Natural killer cell (primary cell): ENCODE measurements at regions not wholly inside any gene's neighbourhood (a gene's known extent, or its start where the extent isn't known, plus 50 kb on each side); places are given as distances from the start of the nearest gene placed in this dataset.

ENCODE experiments used
- ATAC-seq, 3 donors: fragments of 150-1000 bp in 2 of 3; fragments of 200-7000 bp in 1 of 3; cut with Tn5 transposase; 1 replicate in 1 of 3; 2 replicates in 2 of 3; pipeline ENCODE4 v1.10.0; 2021; ENCODE audit warnings: mild to moderate bottlenecking in 2 of 3, moderate library complexity in 2 of 3
- DNase-seq, 2 donors: peaks; one replicate each; pipeline versions ENCODE4 v3.0.0 to v3.0.0-alpha.2; 2013 to 2021; ENCODE audit warnings: mixed read lengths in 1 of 2
- H3K27ac ChIP-seq: one replicate; pipeline ENCODE4 v1.5.1; 2013; ENCODE audit warnings: mild to moderate bottlenecking, low read length
- H3K27me3 ChIP-seq: one replicate; pipeline ENCODE4 v1.6.1; 2013; ENCODE audit warnings: low read length; ENCODE audit not compliant: control insufficient read depth, insufficient read depth
- H3K36me3 ChIP-seq: one replicate; pipeline ENCODE4 v1.6.1; 2013; ENCODE audit warnings: low read length; ENCODE audit not compliant: control insufficient read depth, insufficient read depth
- H3K4me1 ChIP-seq: one replicate; pipeline ENCODE4 v1.6.1; 2013; ENCODE audit warnings: low read length; ENCODE audit not compliant: control insufficient read depth, insufficient read depth
- H3K4me3 ChIP-seq: one replicate; pipeline ENCODE4 v1.5.1; 2013; ENCODE audit warnings: low read length
- H3K9me3 ChIP-seq: one replicate; pipeline ENCODE4 v1.6.1; 2013; ENCODE audit warnings: low read length; ENCODE audit not compliant: control insufficient read depth, insufficient read depth
- H3K27ac Mint-ChIP-seq, 2 donors: one replicate each; pipeline ENCODE4 v1.8.0; 2022; ENCODE audit warnings: mild to moderate bottlenecking in 2 of 2, mixed read lengths in 2 of 2, moderate library complexity in 1 of 2
- H3K27me3 Mint-ChIP-seq, 2 donors: one replicate each; pipeline ENCODE4 v1.8.0; 2022; ENCODE audit warnings: low read depth in 2 of 2, mixed read lengths in 2 of 2
- H3K36me3 Mint-ChIP-seq: one replicate; pipeline ENCODE4 v1.8.0; 2022; ENCODE audit warnings: mixed read lengths
- H3K4me1 Mint-ChIP-seq, 2 donors: one replicate each; pipeline ENCODE4 v1.8.0; 2022; ENCODE audit warnings: mixed read lengths in 2 of 2
- H3K4me3 Mint-ChIP-seq: one replicate; pipeline ENCODE4 v1.8.0; 2022; ENCODE audit warnings: mild to moderate bottlenecking, moderate library complexity, mixed read lengths
- H3K9me3 Mint-ChIP-seq, 2 donors: one replicate each; pipeline ENCODE4 v1.8.0; 2022; ENCODE audit warnings: mixed read lengths in 2 of 2
- CTCF ChIP-seq: fragments of 200-600 bp; IDR thresholded peaks from one replicate; pipeline ENCODE4 v1.8.0; 2022; ENCODE audit warnings: antibody characterized with exemption
- WGBS: methylation state at CpG from one replicate; pipeline ENCODE4 v1.1.7; 2013; ENCODE audit warnings: missing lambda C conversion rate; ENCODE audit not compliant: insufficient coverage; 5-methylcytosine and 5-hydroxymethylcytosine counted together
- intact Hi-C: fragments of 100-400 bp; cut with micrococcal nuclease; formaldehyde crosslinking; loops from one replicate; pipeline ENCODE4 v1.14.2; 2022

- H3K4me3 ChIP-seq = no peak overlapping the region
- DNase-seq (no peak), ATAC-seq (no peak)
- H3K27ac Mint-ChIP-seq = no peak overlapping the region
- no peaks in the 10 kb centered on the region for H3K36me3 Mint-ChIP-seq
- H3K36me3 ChIP-seq = no peaks in the 10 kb centered on the region
- intact Hi-C loops = loop anchor here (5.0 kb wide), 1 partner anchor 50 kb away; no protein-coding TSS in a partner anchor
- H3K4me1 ChIP-seq = no peaks in the 10 kb centered on the region
- no peak for TF ChIP-seq CTCF
- no peaks in the 10 kb centered on the region for H3K9me3 ChIP-seq
- 0% methylated on average over 1 of the region's 3 CpGs for WGBS
- no peaks in the 10 kb centered on the region for H3K4me1 Mint-ChIP-seq
- H3K27me3 ChIP-seq = no peaks in the 10 kb centered on the region
- no peaks in the 10 kb centered on the region for H3K27me3 Mint-ChIP-seq
- H3K27ac ChIP-seq = no peak overlapping the region
- no peak overlapping the region for H3K4me3 Mint-ChIP-seq
- peaks cover 10 to 11% of the 10 kb centered on the region in 2 donors for H3K9me3 Mint-ChIP-seq
Measured at GRCh38 chr20:12386821-12387220, 469.1 kb downstream of the BTBD3 start.

DNA sequence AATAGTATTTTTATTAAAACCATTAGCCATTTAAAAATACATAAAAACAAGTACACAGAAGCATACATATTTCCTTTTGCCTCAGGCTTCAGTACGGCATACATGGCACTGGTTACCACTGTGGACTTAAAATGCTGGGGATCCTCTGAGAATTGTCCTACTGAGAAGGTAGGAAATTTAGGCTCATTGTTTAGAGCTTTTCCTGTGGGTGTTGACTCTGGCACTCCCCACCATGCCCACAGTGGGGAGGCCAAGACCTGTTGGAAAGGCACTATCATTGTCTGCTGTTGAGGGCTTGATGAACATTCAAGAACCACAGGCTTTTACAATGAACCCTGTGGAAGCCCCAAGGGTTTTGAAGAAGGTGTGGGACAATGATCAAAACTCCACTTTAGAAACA, 473.4 kb downstream of the BTBD3 start:
- no peak overlapping the region for H3K27ac Mint-ChIP-seq
- no peaks in the 10 kb centered on the region for H3K27me3 ChIP-seq
- ATAC-seq (no peak), DNase-seq (no peak)
- no peaks in the 10 kb centered on the region for H3K4me1 ChIP-seq
- TF ChIP-seq CTCF = no peak
- no peak overlapping the region for H3K4me3 Mint-ChIP-seq
- no peak overlapping the region for H3K4me3 ChIP-seq
- no peaks in the 10 kb centered on the region for H3K9me3 ChIP-seq
- no peaks in the 10 kb centered on the region for H3K36me3 ChIP-seq
- no peaks in the 10 kb centered on the region for H3K4me1 Mint-ChIP-seq
- WGBS = 100% methylated on average over 1 of the region's 1 CpG
- no peaks in the 10 kb centered on the region for H3K27me3 Mint-ChIP-seq
- no peaks in the 10 kb centered on the region for H3K36me3 Mint-ChIP-seq
- peaks cover 9% of the 10 kb centered on the region in 2 donors for H3K9me3 Mint-ChIP-seq
- H3K27ac ChIP-seq = no peak overlapping the region
- intact Hi-C loops = no loop called here

- H3K4me1 Mint-ChIP-seq = no peaks in the 10 kb centered on the region
Measured at GRCh38 chr20:12394786-12395185, 477.1 kb downstream of the BTBD3 start.

More at GRCh38 chr20:12394786-12395185, 477.1 kb downstream of the BTBD3 start:
- peaks cover 10 to 11% of the 10 kb centered on the region in 2 donors for H3K9me3 Mint-ChIP-seq
- H3K27ac Mint-ChIP-seq = no peak overlapping the region
- Histone ChIP-seq H3K9me3 (no peaks in the 10 kb centered on the region), H3K4me3 (no peak overlapping the region), H3K27me3 (no peaks in the 10 kb centered on the region), H3K36me3 (no peaks in the 10 kb centered on the region), H3K27ac (no peak overlapping the region), H3K4me1 (no peaks in the 10 kb centered on the region)
- no peak overlapping the region for H3K4me3 Mint-ChIP-seq
- ATAC-seq = peak in 1 of 3 donors; percentile 22
- 56% methylated on average over 3 of the region's 4 CpGs for WGBS
- H3K36me3 Mint-ChIP-seq = no peaks in the 10 kb centered on the region
- intact Hi-C loops = no loop called here
- DNase-seq = no peak
- no peaks in the 10 kb centered on the region for H3K27me3 Mint-ChIP-seq
- no peak for TF ChIP-seq CTCF
